WERI-Rb-1 (cell line): ENCODE measurements at regions not wholly inside any gene's neighbourhood (a gene's known extent, or its start where the extent isn't known, plus 50 kb on each side); places are given as distances from the start of the nearest gene placed in this dataset.

Experiments used
- DNase-seq: peaks from one replicate; pipeline ENCODE4 v3.0.0-alpha.2; 2020
- H3K27ac ChIP-seq: fragments of 250-450 bp; sonication (Bioruptor Pico); 2 replicates; pipeline ENCODE4 v1.5.1; 2020; ENCODE audit warnings: mild to moderate bottlenecking, moderate library complexity
- H3K27me3 ChIP-seq: fragments of 250-450 bp; sonication (Bioruptor Pico); 2 replicates; pipeline ENCODE4 v1.5.1; 2021; ENCODE audit warnings: mild to moderate bottlenecking, low read depth, moderate library complexity; ENCODE audit not compliant: insufficient read depth, severe bottlenecking
- H3K36me3 ChIP-seq: fragments of 250-450 bp; sonication (Bioruptor Pico); 2 replicates; pipeline ENCODE4 v1.5.1; 2020; ENCODE audit warnings: mild to moderate bottlenecking, moderate library complexity
- H3K4me3 ChIP-seq: 2 replicates; pipeline ENCODE4 v1.5.1; 2011; ENCODE audit warnings: low read depth, mild to moderate bottlenecking, control low read depth, low read length
- H3K9me3 ChIP-seq: fragments of 250-450 bp; sonication (Bioruptor Pico); 2 replicates; pipeline ENCODE4 v1.5.1; 2021; ENCODE audit warnings: mild to moderate bottlenecking, moderate library complexity; ENCODE audit not compliant: severe bottlenecking
- TF ChIP-seq, protein P1 (sequence below): IDR thresholded peaks from 2 replicates; pipeline ENCODE4 v1.5.1; 2011; ENCODE audit warnings: low read depth, mild to moderate bottlenecking, control low read depth, inconsistent platforms, low read length

GRCh38 chr20:7332169-7332568 lies 564.7 kb downstream of the BMP2 start:
- H3K27ac ChIP-seq = no peak overlapping the region
- no peaks in the 10 kb centered on the region for H3K27me3 ChIP-seq
- no peak for DNase-seq
- TF ChIP-seq, protein P1, sequence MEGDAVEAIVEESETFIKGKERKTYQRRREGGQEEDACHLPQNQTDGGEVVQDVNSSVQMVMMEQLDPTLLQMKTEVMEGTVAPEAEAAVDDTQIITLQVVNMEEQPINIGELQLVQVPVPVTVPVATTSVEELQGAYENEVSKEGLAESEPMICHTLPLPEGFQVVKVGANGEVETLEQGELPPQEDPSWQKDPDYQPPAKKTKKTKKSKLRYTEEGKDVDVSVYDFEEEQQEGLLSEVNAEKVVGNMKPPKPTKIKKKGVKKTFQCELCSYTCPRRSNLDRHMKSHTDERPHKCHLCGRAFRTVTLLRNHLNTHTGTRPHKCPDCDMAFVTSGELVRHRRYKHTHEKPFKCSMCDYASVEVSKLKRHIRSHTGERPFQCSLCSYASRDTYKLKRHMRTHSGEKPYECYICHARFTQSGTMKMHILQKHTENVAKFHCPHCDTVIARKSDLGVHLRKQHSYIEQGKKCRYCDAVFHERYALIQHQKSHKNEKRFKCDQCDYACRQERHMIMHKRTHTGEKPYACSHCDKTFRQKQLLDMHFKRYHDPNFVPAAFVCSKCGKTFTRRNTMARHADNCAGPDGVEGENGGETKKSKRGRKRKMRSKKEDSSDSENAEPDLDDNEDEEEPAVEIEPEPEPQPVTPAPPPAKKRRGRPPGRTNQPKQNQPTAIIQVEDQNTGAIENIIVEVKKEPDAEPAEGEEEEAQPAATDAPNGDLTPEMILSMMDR = no peak
- no peaks in the 10 kb centered on the region for H3K9me3 ChIP-seq
- H3K4me3 ChIP-seq = no peak overlapping the region
- no peaks in the 10 kb centered on the region for H3K36me3 ChIP-seq

- TF ChIP-seq, protein P1 = no peak
- Histone ChIP-seq H3K27me3 (no peaks in the 10 kb centered on the region), H3K27ac (no peak overlapping the region), H3K9me3 (no peaks in the 10 kb centered on the region), H3K4me3 (no peak overlapping the region), H3K36me3 (no peaks in the 10 kb centered on the region)
- DNase-seq = no peak
Measured at GRCh38 chr20:7333841-7334240, 566.4 kb downstream of the BMP2 start.

DNA sequence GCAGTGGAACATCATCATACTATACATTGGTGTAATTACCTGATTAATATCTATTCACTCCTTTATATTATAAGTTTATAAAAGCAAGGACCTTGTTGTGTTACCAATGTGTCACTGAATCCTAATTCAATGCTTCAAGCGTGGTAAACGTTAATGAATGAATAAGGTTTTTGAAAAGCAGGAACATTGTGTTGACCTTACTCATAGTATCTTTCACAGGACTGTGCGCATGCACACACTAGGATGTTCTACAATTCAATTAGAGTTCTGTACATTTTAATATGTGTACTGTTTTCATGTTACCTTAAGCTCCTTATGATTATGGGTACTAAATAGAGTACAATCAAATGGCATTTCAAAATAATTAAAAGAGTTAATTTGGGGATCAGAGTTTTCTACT lies 578.5 kb downstream of the BMP2 start:
- TF ChIP-seq, protein P1 = no peak
- no peaks in the 10 kb centered on the region for H3K9me3 ChIP-seq
- H3K27me3 ChIP-seq = peaks cover 10% of the 10 kb centered on the region
- DNase-seq = no peak
- no peak overlapping the region for H3K27ac ChIP-seq
- H3K36me3 ChIP-seq = no peaks in the 10 kb centered on the region
- no peak overlapping the region for H3K4me3 ChIP-seq

GRCh38 chr20:7346562-7346961 lies 579.1 kb downstream of the BMP2 start:
- H3K4me3 ChIP-seq = no peak overlapping the region
- no peaks in the 10 kb centered on the region for H3K9me3 ChIP-seq
- H3K27me3 ChIP-seq = peaks cover 10% of the 10 kb centered on the region
- no peaks in the 10 kb centered on the region for H3K36me3 ChIP-seq
- no peak for DNase-seq
- TF ChIP-seq, protein P1 = no peak
- no peak overlapping the region for H3K27ac ChIP-seq

DNA sequence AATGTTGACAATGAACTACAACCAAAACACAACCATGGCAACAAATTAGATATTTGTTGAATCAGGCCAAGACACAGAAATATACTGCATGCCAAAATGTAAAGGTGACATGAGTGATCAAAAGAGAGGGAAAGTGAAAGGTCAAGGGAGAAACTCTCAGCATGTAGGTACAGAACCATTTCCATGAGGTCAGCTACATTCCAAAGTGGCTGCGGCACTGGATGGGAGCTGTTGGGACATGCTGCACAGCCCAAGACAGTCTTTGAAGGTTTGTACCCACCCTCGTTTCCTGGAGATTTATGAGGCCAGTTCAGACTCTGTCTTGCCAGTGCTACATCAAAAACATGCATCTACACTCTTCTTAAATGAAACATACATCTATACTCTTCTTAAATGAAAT lies 579.9 kb downstream of the BMP2 start:
- peaks cover 12% of the 10 kb centered on the region for H3K27me3 ChIP-seq
- DNase-seq = no peak
- TF ChIP-seq, protein P1 = no peak
- H3K27ac ChIP-seq = no peak overlapping the region
- no peaks in the 10 kb centered on the region for H3K9me3 ChIP-seq
- H3K36me3 ChIP-seq = no peaks in the 10 kb centered on the region
- no peak overlapping the region for H3K4me3 ChIP-seq

DNA sequence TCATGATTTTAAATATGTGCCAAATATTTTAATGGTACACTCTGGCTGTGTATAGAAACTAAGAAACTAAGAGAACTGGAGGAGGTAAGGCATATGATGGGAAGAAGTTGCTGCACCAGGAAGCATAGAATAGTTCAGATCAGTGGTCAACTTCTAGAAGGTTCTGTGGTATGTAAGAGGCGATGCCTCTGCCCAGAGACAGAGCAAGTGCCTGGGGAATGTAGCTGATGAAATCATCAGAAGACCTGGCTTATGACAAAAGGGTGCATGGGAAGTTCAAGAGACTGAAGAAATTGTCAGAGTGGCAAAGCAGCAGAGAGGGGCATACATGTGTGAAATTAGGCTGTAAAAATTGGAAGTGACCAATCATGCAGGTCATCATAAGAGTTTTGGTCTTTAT lies 580.8 kb downstream of the BMP2 start:
- H3K27me3 ChIP-seq = peaks cover 14% of the 10 kb centered on the region
- H3K4me3 ChIP-seq = no peak overlapping the region
- no peak for DNase-seq
- TF ChIP-seq, protein P1 = no peak
- no peaks in the 10 kb centered on the region for H3K36me3 ChIP-seq
- no peaks in the 10 kb centered on the region for H3K9me3 ChIP-seq
- H3K27ac ChIP-seq = no peak overlapping the region
